Hepatocyte (in vitro differentiated cells): ENCODE measurements at regions not wholly inside any gene's neighbourhood (a gene's known extent, or its start where the extent isn't known, plus 50 kb on each side); places are given as distances from the start of the nearest gene placed in this dataset.

ENCODE experiments used
- DNase-seq: peaks from one replicate; pipeline ENCODE4 v3.0.0-alpha.2; 2016; ENCODE audit warnings: low spot score
- H2AFZ ChIP-seq: fragments of 200-600 bp; sonication (generic); 2 replicates; pipeline ENCODE4 v1.6.0; 2016; ENCODE audit warnings: antibody characterized with exemption, mild to moderate bottlenecking
- H3K27ac ChIP-seq: fragments of 200-600 bp; sonication (generic); 2 replicates; pipeline ENCODE4 v1.5.1; 2016; ENCODE audit warnings: mild to moderate bottlenecking
- H3K27me3 ChIP-seq: fragments of 200-600 bp; sonication (generic); 2 replicates; pipeline ENCODE4 v1.6.1; 2016
- H3K36me3 ChIP-seq: fragments of 200-600 bp; sonication (generic); replicated peaks from 2 replicates; pipeline ENCODE4 v1.5.1; 2016; ENCODE audit warnings: low read depth; ENCODE audit not compliant: insufficient read depth
- H3K4me1 ChIP-seq: fragments of 200-600 bp; sonication (generic); 2 replicates; pipeline ENCODE4 v1.5.1; 2016; ENCODE audit warnings: mild to moderate bottlenecking, moderate library complexity; ENCODE audit not compliant: insufficient read depth
- H3K4me2 ChIP-seq: fragments of 200-600 bp; sonication (generic); 2 replicates; pipeline ENCODE4 v1.6.0; 2016
- H3K4me3 ChIP-seq: fragments of 200-600 bp; sonication (generic); 2 replicates; pipeline ENCODE4 v1.5.1; 2016; ENCODE audit warnings: mild to moderate bottlenecking
- H3K79me2 ChIP-seq: fragments of 200-600 bp; sonication (generic); 2 replicates; pipeline ENCODE4 v1.6.0; 2017; ENCODE audit warnings: mild to moderate bottlenecking
- H3K9me2 ChIP-seq: fragments of 200-600 bp; sonication (generic); replicated peaks from 2 replicates; pipeline ENCODE4 v1.6.0; 2017; ENCODE audit warnings: mild to moderate bottlenecking; ENCODE audit not compliant: insufficient read depth
- H3K9me3 ChIP-seq: fragments of 200-600 bp; sonication (generic); 2 replicates; pipeline ENCODE4 v1.5.1; 2016; ENCODE audit warnings: low read depth, mild to moderate bottlenecking
- H4K20me1 ChIP-seq: fragments of 200-600 bp; sonication (generic); 2 replicates; pipeline ENCODE4 v1.6.0; 2016; ENCODE audit warnings: mild to moderate bottlenecking; ENCODE audit not compliant: insufficient read depth, poor library complexity, severe bottlenecking
- EZH2 ChIP-seq: fragments of 200-600 bp; sonication (generic); IDR thresholded peaks from 2 replicates; pipeline ENCODE4 v1.6.1; 2016; ENCODE audit warnings: antibody characterized with exemption, mild to moderate bottlenecking, borderline replicate concordance
- EZH2phosphoT487 ChIP-seq: fragments of 200-600 bp; sonication (generic); IDR thresholded peaks from one replicate; pipeline ENCODE4 v1.6.1; 2018; ENCODE audit warnings: antibody characterized with exemption, mild to moderate bottlenecking, low read depth, moderate library complexity; ENCODE audit not compliant: unreplicated experiment, severe bottlenecking
- WGBS: methylation state at CpG from one replicate; pipeline ENCODE4 v1.1.6; 2016; ENCODE audit warnings: low lambda C conversion rate; ENCODE audit errors: missing lambda C conversion rate; 5-methylcytosine and 5-hydroxymethylcytosine counted together
- TF ChIP-seq, protein P1 (sequence below): fragments of 200-600 bp; sonication (generic); IDR thresholded peaks from 2 replicates; pipeline ENCODE4 v1.5.1; 2016; ENCODE audit warnings: antibody characterized with exemption, mild to moderate bottlenecking; ENCODE audit not compliant: poor library complexity

GRCh38 chr14:22079766-22080165 lies 406.1 kb upstream of the OR4E1 start:
- Histone ChIP-seq H3K4me3 (no peak overlapping the region), H3K9me3 (no peaks in the 10 kb centered on the region), H3K27ac (no peak overlapping the region), H3K4me1 (peaks cover 4% of the 10 kb centered on the region), H3K79me2 (no peaks in the 10 kb centered on the region), H3K36me3 (no peaks in the 10 kb centered on the region), H4K20me1 (no peaks in the 10 kb centered on the region), H3K9me2 (no peaks in the 10 kb centered on the region), H2AFZ (no peak overlapping the region), H3K27me3 (no peaks in the 10 kb centered on the region), H3K4me2 (no peak overlapping the region)
- no peak for DNase-seq
- no peak for TF ChIP-seq EZH2phosphoT487
- no peak for TF ChIP-seq EZH2
- TF ChIP-seq, protein P1, sequence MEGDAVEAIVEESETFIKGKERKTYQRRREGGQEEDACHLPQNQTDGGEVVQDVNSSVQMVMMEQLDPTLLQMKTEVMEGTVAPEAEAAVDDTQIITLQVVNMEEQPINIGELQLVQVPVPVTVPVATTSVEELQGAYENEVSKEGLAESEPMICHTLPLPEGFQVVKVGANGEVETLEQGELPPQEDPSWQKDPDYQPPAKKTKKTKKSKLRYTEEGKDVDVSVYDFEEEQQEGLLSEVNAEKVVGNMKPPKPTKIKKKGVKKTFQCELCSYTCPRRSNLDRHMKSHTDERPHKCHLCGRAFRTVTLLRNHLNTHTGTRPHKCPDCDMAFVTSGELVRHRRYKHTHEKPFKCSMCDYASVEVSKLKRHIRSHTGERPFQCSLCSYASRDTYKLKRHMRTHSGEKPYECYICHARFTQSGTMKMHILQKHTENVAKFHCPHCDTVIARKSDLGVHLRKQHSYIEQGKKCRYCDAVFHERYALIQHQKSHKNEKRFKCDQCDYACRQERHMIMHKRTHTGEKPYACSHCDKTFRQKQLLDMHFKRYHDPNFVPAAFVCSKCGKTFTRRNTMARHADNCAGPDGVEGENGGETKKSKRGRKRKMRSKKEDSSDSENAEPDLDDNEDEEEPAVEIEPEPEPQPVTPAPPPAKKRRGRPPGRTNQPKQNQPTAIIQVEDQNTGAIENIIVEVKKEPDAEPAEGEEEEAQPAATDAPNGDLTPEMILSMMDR, result no peak
- 92% methylated on average over 1 of the region's 1 CpG for WGBS

DNA sequence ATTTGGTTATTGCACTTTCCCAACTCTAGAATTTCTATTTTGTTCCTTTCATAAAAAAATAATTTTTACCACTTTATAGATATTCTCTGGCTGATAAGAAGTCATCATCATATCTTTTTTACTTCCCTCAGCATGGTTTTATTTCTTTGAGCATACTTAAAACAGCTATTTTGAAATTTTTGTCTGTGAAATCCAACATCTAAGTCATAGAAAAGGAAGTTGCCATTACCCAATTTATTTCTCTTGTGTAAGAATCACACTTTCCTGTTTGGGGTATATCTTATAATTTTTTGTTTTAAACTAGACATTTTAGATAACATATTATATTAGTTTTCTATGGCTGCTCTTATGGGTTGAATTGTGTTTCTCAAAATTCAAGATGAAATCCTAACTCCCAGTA lies 400.2 kb upstream of the OR4E1 start:
- H4K20me1 ChIP-seq, result no peaks in the 10 kb centered on the region
- H3K9me2 ChIP-seq, result no peaks in the 10 kb centered on the region
- no peaks in the 10 kb centered on the region for H3K79me2 ChIP-seq
- peaks cover 6% of the 10 kb centered on the region for H3K4me1 ChIP-seq
- TF ChIP-seq EZH2phosphoT487 (no peak), EZH2 (no peak)
- TF ChIP-seq, protein P1, result no peak
- no peak overlapping the region for H2AFZ ChIP-seq
- no peaks in the 10 kb centered on the region for H3K36me3 ChIP-seq
- H3K4me2 ChIP-seq, result no peak overlapping the region
- H3K27me3 ChIP-seq, result peaks cover 14% of the 10 kb centered on the region
- no peaks in the 10 kb centered on the region for H3K9me3 ChIP-seq
- no peak for DNase-seq
- H3K27ac ChIP-seq, result no peak overlapping the region
- H3K4me3 ChIP-seq, result no peak overlapping the region

- Histone ChIP-seq H3K27ac (no peak overlapping the region), H3K4me3 (no peak overlapping the region), H4K20me1 (no peaks in the 10 kb centered on the region), H3K79me2 (no peaks in the 10 kb centered on the region), H3K36me3 (no peaks in the 10 kb centered on the region), H2AFZ (no peak overlapping the region), H3K27me3 (peaks cover 24% of the 10 kb centered on the region), H3K9me3 (no peaks in the 10 kb centered on the region), H3K9me2 (no peaks in the 10 kb centered on the region), H3K4me1 (peaks cover 6% of the 10 kb centered on the region), H3K4me2 (no peak overlapping the region)
- WGBS, result 93% methylated on average over 12 of the region's 12 CpGs
- DNase-seq, result no peak
- TF ChIP-seq EZH2phosphoT487 (no peak), EZH2 (no peak)
- TF ChIP-seq, protein P1, result no peak
These were observed 397.4 kb upstream of the OR4E1 start for GRCh38 chr14:22071006-22071405.
